Keratinocyte (primary cell): ENCODE measurements at regions not wholly inside any gene's neighbourhood (a gene's known extent, or its start where the extent isn't known, plus 50 kb on each side); places are given as distances from the start of the nearest gene placed in this dataset.

Source experiments
- DNase-seq: peaks from one replicate; pipeline ENCODE4 v3.0.0-alpha.2; 2011; ENCODE audit warnings: low read depth, missing footprints, low spot score
- FAIRE-seq: peaks from 2 replicates; lab custom pipeline; 2011; peaks lifted over from hg19 to GRCh38; lab: Jason Lieb, UNC
- H2AFZ ChIP-seq: 2 replicates; pipeline ENCODE4 v1.6.0; 2012; ENCODE audit warnings: low read length, control low read depth, inconsistent platforms; ENCODE audit not compliant: control insufficient read depth
- H3K27ac ChIP-seq: 2 replicates; pipeline ENCODE4 v1.5.1; 2011; ENCODE audit warnings: low read length; ENCODE audit not compliant: control insufficient read depth, insufficient read depth
- H3K27me3 ChIP-seq: 3 replicates; pipeline ENCODE4 v1.6.0; 2011; ENCODE audit warnings: low read length; ENCODE audit not compliant: control insufficient read depth, insufficient read depth; ENCODE audit errors: extremely low read depth
- H3K36me3 ChIP-seq, 2 experiments: 2 replicates in 1 of 2; 3 replicates in 1 of 2; pipeline ENCODE4 v1.5.1; 2011; ENCODE audit warnings: low read length in 2 of 2, mild to moderate bottlenecking in 1 of 2; ENCODE audit not compliant: control insufficient read depth in 2 of 2, insufficient read depth in 2 of 2; ENCODE audit errors: extremely low read depth in 1 of 2
- H3K4me1 ChIP-seq: 3 replicates; pipeline ENCODE4 v1.5.1; 2011; ENCODE audit warnings: low read length; ENCODE audit not compliant: control insufficient read depth, insufficient read depth; ENCODE audit errors: extremely low read depth
- H3K4me2 ChIP-seq: 3 replicates; pipeline ENCODE4 v1.6.0; 2011; ENCODE audit warnings: low read depth, low read length; ENCODE audit not compliant: control insufficient read depth, insufficient read depth; ENCODE audit errors: extremely low read depth
- H3K4me3 ChIP-seq, 3 experiments: fragments of 200-600 bp in 1 of 3; sonication (generic) in 1 of 3; 2 replicates in 2 of 3; 3 replicates in 1 of 3; pipeline ENCODE4 v1.5.1; 2011 to 2016; ENCODE audit warnings: low read length in 3 of 3, mild to moderate bottlenecking in 3 of 3, control low read depth in 2 of 3, inconsistent platforms in 1 of 3, low read depth in 1 of 3, mixed read lengths in 1 of 3, mixed run types in 1 of 3, moderate library complexity in 1 of 3; ENCODE audit not compliant: control insufficient read depth in 2 of 3, insufficient read depth in 2 of 3; ENCODE audit errors: extremely low read depth in 1 of 3
- H3K79me2 ChIP-seq: 2 replicates; pipeline ENCODE4 v1.6.0; 2012; ENCODE audit warnings: low read length; ENCODE audit not compliant: control insufficient read depth, insufficient read depth
- H3K9ac ChIP-seq: 3 replicates; pipeline ENCODE4 v1.6.0; 2011; ENCODE audit warnings: low read length; ENCODE audit not compliant: control insufficient read depth, insufficient read depth; ENCODE audit errors: extremely low read depth
- H3K9me1 ChIP-seq: 3 replicates; pipeline ENCODE4 v1.6.0; 2011; ENCODE audit warnings: low read length; ENCODE audit not compliant: control insufficient read depth, insufficient read depth; ENCODE audit errors: extremely low read depth
- H3K9me3 ChIP-seq: 2 replicates; pipeline ENCODE4 v1.5.1; 2012; ENCODE audit warnings: low read depth, low read length; ENCODE audit not compliant: control insufficient read depth
- H4K20me1 ChIP-seq: 3 replicates; pipeline ENCODE4 v1.6.0; 2011; ENCODE audit warnings: low read length; ENCODE audit not compliant: control insufficient read depth, insufficient read depth; ENCODE audit errors: extremely low read depth
- EZH2 ChIP-seq: IDR thresholded peaks from one replicate; pipeline ENCODE4 v1.6.1; 2012; ENCODE audit warnings: inconsistent platforms, mild to moderate bottlenecking, low read length, moderate library complexity
- dilution Hi-C: fragments of 300-500 bp; cut with MboI; formaldehyde crosslinking; loops from one replicate; pipeline ENCODE4 v1.7.0; 2020; ENCODE audit warnings: low sequenced_read_pairs; ENCODE audit not compliant: extremely low pct_ligation_motif_present
- TF ChIP-seq, protein P1 (sequence below), 3 experiments: IDR thresholded peaks in 1 of 3; conservative IDR thresholded peaks in 1 of 3; optimal IDR thresholded peaks in 1 of 3; 2 replicates in 2 of 3; 3 replicates in 1 of 3; pipeline versions ENCODE3 to v1.5.1; 2011; ENCODE audit warnings: low read length in 3 of 3, mild to moderate bottlenecking in 3 of 3, moderate library complexity in 2 of 3, control low read depth in 1 of 3, inconsistent platforms in 1 of 3; ENCODE audit not compliant: insufficient read depth in 2 of 3; ENCODE audit errors: extremely low read depth in 1 of 3

DNA sequence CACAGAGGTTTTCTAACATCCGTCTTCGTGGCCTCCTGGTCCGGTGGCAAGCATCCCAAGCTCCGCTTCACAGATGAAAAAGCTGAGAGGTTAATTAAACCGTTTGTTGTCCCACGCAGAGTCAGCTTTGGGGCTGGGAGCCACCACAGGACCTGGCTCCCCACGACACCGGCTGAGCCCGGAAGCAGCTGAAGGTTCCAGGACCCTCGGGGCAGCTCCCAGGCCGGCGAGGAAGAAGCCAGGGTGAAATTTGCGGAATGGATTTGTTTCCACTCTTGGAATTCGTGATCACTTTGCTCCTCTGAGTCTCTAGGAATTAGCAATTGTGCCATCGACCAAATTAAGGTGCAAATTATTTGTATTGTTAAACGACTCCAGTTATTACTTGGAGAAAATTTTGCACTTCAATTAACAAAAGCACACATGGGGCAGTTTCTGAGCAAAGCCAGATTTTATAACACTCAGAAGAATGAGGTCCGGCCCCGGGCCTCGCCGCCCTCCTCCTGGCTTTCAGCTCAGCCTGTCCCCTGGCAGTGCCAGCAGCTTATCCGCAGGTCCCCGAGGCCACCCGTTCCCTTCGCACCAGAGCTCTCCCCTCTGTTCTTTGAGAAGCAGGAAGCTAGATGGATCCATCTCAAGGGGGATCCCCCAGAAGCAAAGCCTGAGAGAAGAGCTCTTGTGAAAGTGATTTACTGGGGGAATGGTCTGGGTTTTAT lies 69.1 kb downstream of the SIK1 start:
- no peak overlapping the region for H3K9ac ChIP-seq
- H3K4me2 ChIP-seq: no peak overlapping the region
- H2AFZ ChIP-seq: no peak overlapping the region
- H3K27me3 ChIP-seq: peaks cover 3% of the 10 kb centered on the region
- dilution Hi-C loops: no loop called here
- H3K9me3 ChIP-seq: no peaks in the 10 kb centered on the region
- no peaks in the 10 kb centered on the region for H3K79me2 ChIP-seq
- DNase-seq: no peak
- H3K27ac ChIP-seq: no peak overlapping the region
- H4K20me1 ChIP-seq: no peaks in the 10 kb centered on the region
- no peaks in the 10 kb centered on the region for H3K36me3 ChIP-seq
- no peak for TF ChIP-seq EZH2
- TF ChIP-seq, protein P1, sequence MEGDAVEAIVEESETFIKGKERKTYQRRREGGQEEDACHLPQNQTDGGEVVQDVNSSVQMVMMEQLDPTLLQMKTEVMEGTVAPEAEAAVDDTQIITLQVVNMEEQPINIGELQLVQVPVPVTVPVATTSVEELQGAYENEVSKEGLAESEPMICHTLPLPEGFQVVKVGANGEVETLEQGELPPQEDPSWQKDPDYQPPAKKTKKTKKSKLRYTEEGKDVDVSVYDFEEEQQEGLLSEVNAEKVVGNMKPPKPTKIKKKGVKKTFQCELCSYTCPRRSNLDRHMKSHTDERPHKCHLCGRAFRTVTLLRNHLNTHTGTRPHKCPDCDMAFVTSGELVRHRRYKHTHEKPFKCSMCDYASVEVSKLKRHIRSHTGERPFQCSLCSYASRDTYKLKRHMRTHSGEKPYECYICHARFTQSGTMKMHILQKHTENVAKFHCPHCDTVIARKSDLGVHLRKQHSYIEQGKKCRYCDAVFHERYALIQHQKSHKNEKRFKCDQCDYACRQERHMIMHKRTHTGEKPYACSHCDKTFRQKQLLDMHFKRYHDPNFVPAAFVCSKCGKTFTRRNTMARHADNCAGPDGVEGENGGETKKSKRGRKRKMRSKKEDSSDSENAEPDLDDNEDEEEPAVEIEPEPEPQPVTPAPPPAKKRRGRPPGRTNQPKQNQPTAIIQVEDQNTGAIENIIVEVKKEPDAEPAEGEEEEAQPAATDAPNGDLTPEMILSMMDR (optimal IDR thresholded peaks at IDR 0.05 in 1 of 3, IDR thresholded peaks at IDR 0.05 in 1 of 3, conservative IDR thresholded peaks at IDR 0.05 in 1 of 3; ENCODE audit: extremely low read depth in 1 of 3, insufficient read depth in 2 of 3, low read length in 3 of 3): no peak
- no peak overlapping the region for H3K4me3 ChIP-seq
- peaks cover 30% of the 10 kb centered on the region for H3K4me1 ChIP-seq
- FAIRE-seq: no peak
- no peaks in the 10 kb centered on the region for H3K9me1 ChIP-seq

DNA sequence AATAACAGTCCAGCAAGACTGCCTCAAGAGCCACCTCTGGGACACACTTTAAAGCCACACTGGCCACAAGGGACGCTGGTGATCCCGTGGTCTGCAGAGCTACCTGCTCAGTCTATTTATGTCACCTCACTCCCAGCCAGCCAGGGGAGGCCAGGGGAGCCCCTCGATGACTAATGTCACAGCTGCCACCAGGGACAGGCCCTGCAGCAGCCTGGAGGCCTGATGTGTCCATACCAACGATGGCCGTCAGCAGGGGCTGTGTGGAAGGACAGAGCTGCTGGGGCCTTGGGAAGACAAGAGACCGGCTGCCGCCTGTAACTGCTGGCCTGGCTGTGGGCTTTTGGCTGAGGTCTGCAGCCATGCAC lies 71.0 kb downstream of the SIK1 start:
- Histone ChIP-seq H3K9me1 (no peaks in the 10 kb centered on the region), H3K4me2 (no peak overlapping the region), H2AFZ (no peak overlapping the region), H3K9ac (no peak overlapping the region), H3K4me3 (no peak overlapping the region), H3K27ac (no peak overlapping the region), H3K27me3 (peaks cover 3% of the 10 kb centered on the region), H4K20me1 (no peaks in the 10 kb centered on the region), H3K4me1 (peaks cover 10% of the 10 kb centered on the region), H3K79me2 (no peaks in the 10 kb centered on the region), H3K9me3 (no peaks in the 10 kb centered on the region), H3K36me3 (no peaks in the 10 kb centered on the region)
- DNase-seq: no peak
- dilution Hi-C loops: no loop called here
- TF ChIP-seq, protein P1 (optimal IDR thresholded peaks at IDR 0.05 in 1 of 3, IDR thresholded peaks at IDR 0.05 in 1 of 3, conservative IDR thresholded peaks at IDR 0.05 in 1 of 3; ENCODE audit: extremely low read depth in 1 of 3, insufficient read depth in 2 of 3, low read length in 3 of 3): no peak
- no peak for TF ChIP-seq EZH2
- no peak for FAIRE-seq
